Left ventricle myocardium inferior (tissue), 1 donor: ENCODE measurements at regions not wholly inside any gene's neighbourhood (a gene's known extent, or its start where the extent isn't known, plus 50 kb on each side); places are given as distances from the start of the nearest gene placed in this dataset.

Source experiments
- DNase-seq: peaks from one replicate; pipeline ENCODE4 v3.0.0-alpha.2; 2020
- H3K27ac ChIP-seq: fragments of 200-600 bp; replicated peaks from 2 replicates; pipeline ENCODE4 v1.8.0; 2021
- H3K27me3 ChIP-seq: fragments of 200-600 bp; 2 replicates; pipeline ENCODE4 v1.8.0; 2021; ENCODE audit warnings: low read depth
- H3K36me3 ChIP-seq: fragments of 200-600 bp; 2 replicates; pipeline ENCODE4 v1.8.0; 2021
- H3K4me1 ChIP-seq: fragments of 200-600 bp; 2 replicates; pipeline ENCODE4 v1.8.0; 2021
- H3K4me3 ChIP-seq: fragments of 200-600 bp; 2 replicates; pipeline ENCODE4 v1.8.0; 2021; ENCODE audit warnings: mild to moderate bottlenecking, moderate library complexity
- H3K9me3 ChIP-seq: fragments of 200-600 bp; replicated peaks from 2 replicates; pipeline ENCODE4 v1.8.0; 2021
- intact Hi-C: fragments of 100-400 bp; cut with micrococcal nuclease; formaldehyde crosslinking; loops from one replicate; pipeline ENCODE4 v1.11.0; 2022
- TF ChIP-seq, protein P1 (sequence below): fragments of 200-600 bp; IDR thresholded peaks from 2 replicates; pipeline ENCODE4 v1.8.0; 2021; ENCODE audit warnings: antibody characterized with exemption, mild to moderate bottlenecking, borderline replicate concordance
- donor health status: DM: no; HTN: yes; CAD: no; lungs with severe emphysema.

DNA sequence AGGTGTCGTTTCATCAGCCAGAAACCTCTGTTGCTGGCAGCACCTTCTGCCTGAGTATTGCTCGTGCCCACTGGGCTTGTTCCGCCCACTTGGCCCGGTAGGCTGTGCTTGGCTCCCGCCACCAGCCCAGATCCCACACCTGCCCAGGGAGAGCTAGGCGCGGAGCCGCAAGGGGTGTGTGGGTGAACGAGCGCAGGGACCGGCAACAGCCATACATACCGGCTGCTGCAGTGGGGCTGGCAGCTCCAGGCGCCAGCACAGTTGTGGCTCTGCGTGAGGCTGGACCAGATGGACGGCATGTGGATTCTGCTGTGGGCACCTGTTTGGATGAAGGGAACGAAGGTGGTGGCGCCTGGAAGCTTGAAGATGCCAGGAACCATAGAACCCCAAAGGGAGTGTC is 331.5 kb upstream of the MCTP2 start:
- TF ChIP-seq, protein P1, sequence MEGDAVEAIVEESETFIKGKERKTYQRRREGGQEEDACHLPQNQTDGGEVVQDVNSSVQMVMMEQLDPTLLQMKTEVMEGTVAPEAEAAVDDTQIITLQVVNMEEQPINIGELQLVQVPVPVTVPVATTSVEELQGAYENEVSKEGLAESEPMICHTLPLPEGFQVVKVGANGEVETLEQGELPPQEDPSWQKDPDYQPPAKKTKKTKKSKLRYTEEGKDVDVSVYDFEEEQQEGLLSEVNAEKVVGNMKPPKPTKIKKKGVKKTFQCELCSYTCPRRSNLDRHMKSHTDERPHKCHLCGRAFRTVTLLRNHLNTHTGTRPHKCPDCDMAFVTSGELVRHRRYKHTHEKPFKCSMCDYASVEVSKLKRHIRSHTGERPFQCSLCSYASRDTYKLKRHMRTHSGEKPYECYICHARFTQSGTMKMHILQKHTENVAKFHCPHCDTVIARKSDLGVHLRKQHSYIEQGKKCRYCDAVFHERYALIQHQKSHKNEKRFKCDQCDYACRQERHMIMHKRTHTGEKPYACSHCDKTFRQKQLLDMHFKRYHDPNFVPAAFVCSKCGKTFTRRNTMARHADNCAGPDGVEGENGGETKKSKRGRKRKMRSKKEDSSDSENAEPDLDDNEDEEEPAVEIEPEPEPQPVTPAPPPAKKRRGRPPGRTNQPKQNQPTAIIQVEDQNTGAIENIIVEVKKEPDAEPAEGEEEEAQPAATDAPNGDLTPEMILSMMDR: no peak
- Histone ChIP-seq H3K27ac (no peak overlapping the region), H3K9me3 (no peaks in the 10 kb centered on the region), H3K27me3 (peaks cover 22% of the 10 kb centered on the region), H3K36me3 (no peaks in the 10 kb centered on the region), H3K4me3 (no peak overlapping the region), H3K4me1 (no peaks in the 10 kb centered on the region)
- DNase-seq: no peak
- intact Hi-C loops: no loop called here

DNA sequence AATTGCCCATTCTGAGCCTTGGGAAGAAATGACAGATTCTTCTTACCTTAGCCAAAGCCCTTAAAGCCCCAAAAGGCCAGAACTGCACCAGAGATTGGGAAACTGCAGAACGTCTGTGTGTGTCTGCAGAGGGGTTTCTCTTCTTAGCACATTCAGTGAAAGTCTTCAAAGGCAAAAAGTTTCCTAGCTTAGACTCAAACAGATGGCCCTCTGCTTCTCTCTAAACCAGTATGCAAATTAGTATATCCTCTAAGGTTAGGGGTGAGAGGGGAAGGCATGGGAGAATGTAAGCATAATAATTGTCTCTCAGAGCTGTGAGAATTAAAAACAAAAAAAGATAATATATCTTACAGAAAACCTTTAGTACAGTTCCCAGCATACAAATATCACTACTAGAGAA is 334.0 kb upstream of the MCTP2 start:
- TF ChIP-seq, protein P1: no peak
- no peak for DNase-seq
- Histone ChIP-seq H3K9me3 (no peaks in the 10 kb centered on the region), H3K27me3 (peaks cover 22% of the 10 kb centered on the region), H3K27ac (no peak overlapping the region), H3K4me1 (no peaks in the 10 kb centered on the region), H3K36me3 (no peaks in the 10 kb centered on the region), H3K4me3 (no peak overlapping the region)
- intact Hi-C loops: no loop called here

DNA sequence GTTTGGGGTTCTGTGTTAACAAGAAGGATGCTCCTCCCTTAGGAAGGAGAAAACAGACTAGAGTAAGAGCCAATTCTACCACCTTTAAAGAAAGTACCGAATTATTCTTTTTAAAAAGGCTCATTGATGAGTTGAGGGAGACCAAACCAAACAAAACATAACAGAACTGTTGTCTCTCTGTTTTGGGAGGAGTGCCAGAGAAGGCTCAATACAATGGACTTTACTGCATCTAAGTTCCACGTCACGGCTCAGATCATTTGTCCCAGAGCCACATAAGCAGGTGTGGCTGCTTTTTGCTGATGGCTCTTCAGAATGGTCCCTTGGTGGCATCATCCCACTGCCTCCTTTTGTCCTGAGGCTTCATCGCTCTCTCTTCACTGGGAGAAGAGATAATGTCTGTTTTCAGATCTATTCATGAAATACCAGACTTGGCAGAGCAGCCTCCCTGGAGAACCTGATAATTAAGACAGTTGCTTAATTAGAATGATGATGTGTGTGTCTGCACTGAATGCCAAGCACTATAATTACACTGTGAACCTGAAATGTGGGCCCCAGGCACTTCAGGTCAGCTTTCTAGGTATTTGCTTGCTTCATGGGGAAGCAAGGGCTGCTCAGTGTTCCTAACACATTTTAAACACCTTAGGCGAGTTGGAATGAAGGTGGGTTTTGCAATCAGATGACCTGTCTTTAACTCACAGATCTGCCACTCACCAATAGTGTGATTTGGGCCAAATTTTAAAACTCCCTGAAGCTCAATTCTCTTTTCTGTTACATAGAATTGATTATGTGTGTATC is 335.2 kb upstream of the MCTP2 start:
- peaks cover 18% of the 10 kb centered on the region for H3K27me3 ChIP-seq
- no peak overlapping the region for H3K4me3 ChIP-seq
- DNase-seq: no peak
- no peaks in the 10 kb centered on the region for H3K4me1 ChIP-seq
- no peaks in the 10 kb centered on the region for H3K36me3 ChIP-seq
- no peak overlapping the region for H3K27ac ChIP-seq
- TF ChIP-seq, protein P1: no peak
- intact Hi-C loops: no loop called here
- no peaks in the 10 kb centered on the region for H3K9me3 ChIP-seq

DNA sequence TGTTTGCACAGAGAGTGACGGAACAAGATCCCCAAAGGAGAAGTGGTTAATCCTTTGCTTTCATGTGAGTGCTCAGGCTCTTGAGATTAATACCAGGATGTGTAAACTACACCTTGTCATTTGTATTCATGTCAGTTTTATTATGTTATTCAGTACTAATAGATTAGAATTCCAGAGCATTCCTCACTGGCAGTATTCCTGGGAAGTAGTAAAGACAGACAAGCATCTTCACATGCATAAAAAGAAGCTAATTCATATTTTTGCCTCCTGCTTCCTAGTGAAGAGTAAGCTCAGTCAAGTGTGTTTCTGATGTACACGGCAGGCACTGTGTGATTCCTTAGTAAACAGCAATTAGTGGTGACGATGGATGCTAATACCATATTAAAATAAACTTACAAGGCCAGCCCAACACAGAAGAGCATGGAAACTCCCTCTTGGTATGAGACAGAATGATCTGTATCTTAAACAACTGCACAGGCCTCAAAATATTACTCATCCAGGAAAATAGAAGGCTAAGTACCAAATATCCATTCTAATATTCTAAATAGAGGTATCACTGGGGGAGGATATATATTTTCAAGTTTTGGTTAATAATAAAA is 336.8 kb upstream of the MCTP2 start:
- TF ChIP-seq, protein P1: no peak
- no peak for DNase-seq
- intact Hi-C loops: no loop called here

DNA sequence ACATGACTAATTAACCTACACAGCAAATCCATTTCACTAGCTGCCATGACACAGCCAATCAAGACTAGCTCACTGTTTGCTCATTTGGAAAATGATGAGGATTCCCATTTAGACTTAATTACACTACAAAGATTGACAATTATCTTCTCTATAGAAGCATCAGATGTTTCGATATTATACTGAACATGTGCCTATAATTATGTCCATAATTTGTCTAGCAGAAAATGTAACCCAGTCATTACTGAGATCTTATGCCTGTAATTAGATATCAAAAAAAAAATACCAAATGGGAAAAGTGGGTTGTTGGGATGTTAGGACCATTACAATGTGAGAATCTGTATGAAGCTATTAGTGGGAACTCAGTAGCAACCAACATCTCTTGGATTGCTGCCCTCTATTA is 344.2 kb upstream of the MCTP2 start:
- Histone ChIP-seq H3K9me3 (no peaks in the 10 kb centered on the region), H3K36me3 (no peaks in the 10 kb centered on the region), H3K27ac (no peak overlapping the region), H3K27me3 (peaks cover 5% of the 10 kb centered on the region), H3K4me3 (no peak overlapping the region), H3K4me1 (peaks cover 6% of the 10 kb centered on the region)
- DNase-seq: no peak
- TF ChIP-seq, protein P1: no peak
- intact Hi-C loops: no loop called here

More for the DNA sequence above, 336.8 kb upstream of the MCTP2 start:
- no peaks in the 10 kb centered on the region for H3K36me3 ChIP-seq
- H3K4me1 ChIP-seq: no peaks in the 10 kb centered on the region
- H3K9me3 ChIP-seq: no peaks in the 10 kb centered on the region
- H3K4me3 ChIP-seq: no peak overlapping the region
- H3K27me3 ChIP-seq: peaks cover 8% of the 10 kb centered on the region
- H3K27ac ChIP-seq: no peak overlapping the region
